ENCODE measurements at regions not wholly inside any gene's neighbourhood (a gene's known extent, or its start where the extent isn't known, plus 50 kb on each side); places are given as distances from the start of the nearest gene placed in this dataset.
"Not testable (repeated sequence)": the region's sequence is repeated elsewhere in the genome, so short reads cannot be mapped to it uniquely, and the experiment has no call there.

DNA sequence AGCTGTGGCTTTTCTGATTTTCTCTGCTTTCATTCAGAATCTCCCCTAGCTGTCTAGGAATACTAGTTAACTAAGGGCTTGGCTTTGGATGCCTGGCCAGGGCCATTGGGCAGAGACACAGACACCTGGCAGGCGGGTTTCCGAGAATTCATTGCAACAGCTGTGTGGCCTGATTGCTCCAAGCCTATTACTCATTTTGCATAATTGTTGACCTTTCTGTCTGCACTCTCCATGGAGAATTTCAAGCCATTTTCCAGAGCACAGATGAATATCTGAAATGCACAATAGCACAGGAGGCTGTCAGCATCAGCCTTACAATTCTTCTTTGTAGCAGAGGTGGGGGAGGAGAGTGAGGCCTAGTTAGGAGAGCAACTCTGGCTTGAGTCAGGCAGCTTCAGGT is 310.5 kb downstream of the DMAC1 start:
- in situ Hi-C loops (cut with HindIII; ENCODE audit: low sequenced_read_pairs) = no loop called here

DNA sequence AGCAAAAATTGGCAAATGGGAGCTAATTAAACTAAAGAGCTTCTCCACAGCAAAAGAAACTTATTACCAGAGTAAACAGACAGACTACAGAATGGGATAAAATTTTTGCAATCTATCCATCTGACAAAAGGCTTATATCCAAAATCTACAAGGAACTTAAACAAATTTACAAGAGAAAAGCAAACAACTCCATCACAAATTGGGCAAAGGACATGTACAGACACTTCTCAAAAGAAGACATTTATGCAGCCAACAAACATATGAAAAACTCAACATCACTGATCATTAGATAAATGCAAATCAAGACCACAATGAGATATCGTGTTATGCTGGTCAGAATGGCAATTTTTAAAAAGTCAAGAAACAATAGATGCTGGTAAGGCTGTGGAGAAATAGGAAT is 315.6 kb downstream of the DMAC1 start:
- in situ Hi-C loops (cut with HindIII; ENCODE audit: low sequenced_read_pairs) = not testable (repeated sequence)

DNA sequence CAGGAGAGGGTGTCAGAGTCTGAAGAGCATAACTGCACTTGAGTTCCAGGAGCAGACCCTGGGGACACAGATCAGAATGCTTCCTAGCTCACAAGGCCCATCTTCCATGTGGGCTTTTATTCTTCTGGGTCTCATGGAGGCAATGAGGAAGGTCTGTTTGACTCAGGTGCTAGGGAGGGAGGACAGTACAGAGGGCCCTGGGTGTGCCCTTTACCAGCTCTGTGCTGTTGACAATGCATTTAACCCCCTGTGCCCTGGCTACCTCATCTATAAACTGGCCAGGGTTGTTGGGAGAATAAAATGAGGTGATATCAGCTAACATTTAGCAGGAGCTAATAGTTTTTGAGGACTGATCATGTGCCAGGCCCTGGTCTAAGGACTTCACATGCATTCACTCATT is 318.0 kb downstream of the DMAC1 start:
- in situ Hi-C loops (cut with HindIII; ENCODE audit: low sequenced_read_pairs) = no loop called here

DNA sequence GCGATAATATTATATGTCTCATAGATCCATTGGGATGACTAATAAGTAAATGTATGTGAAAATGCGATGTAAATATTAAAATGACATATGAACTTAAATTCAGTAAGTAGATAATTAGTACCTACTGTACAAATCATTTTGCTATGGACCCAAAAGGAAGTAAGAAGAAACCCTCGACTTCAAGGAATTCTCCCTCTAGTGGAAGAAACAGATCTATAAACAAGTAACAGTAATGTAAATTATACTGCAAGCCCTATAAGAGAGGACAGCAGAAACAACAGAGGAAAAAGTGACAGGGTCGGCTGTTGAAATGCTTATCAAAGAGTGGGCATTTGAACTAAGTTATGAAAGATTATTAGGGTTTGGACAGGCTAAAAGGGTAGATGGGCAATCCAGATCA is 320.3 kb downstream of the DMAC1 start:
- in situ Hi-C loops (cut with HindIII; ENCODE audit: low sequenced_read_pairs) = no loop called here

DNA sequence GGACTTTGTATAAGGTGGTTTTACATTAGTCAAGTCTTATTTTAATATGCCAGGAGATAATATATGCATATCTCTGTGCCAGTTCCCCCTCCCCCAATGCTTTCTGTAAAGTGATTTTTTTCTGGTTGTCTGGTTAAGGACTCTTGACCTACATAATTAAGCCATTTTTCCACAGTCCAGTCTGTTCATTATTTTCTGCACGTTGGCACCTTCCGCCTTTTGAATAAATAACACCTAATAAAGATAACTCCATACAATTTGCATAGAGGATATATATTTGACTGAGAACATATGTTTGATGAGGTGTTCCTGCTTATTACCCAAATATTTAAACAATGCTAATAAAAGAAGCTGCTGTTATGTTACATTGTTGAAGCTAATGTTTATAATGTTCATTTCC is 320.9 kb downstream of the DMAC1 start:
- in situ Hi-C loops (cut with HindIII; ENCODE audit: low sequenced_read_pairs) = no loop called here

DNA sequence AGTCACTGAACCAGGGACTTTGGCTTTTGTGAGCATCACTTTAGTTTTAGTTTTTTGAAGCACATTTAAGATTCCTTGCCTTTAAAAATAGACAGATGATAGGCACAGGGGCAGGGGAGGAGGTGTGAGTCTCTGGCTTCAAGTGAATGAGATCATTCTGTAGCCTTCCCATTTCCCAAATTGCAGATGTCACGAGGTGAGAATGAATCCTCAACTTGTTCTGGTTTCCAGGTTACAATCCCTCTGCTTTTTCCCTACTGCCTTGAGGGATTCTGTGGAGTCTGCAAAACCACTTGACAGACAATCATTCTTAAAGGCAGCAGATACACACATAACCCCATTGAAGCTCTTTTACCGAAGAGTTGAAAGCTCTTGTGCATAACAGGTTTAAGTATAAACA is 332.4 kb downstream of the DMAC1 start:
- in situ Hi-C loops (cut with HindIII; ENCODE audit: low sequenced_read_pairs) = no loop called here

DNA sequence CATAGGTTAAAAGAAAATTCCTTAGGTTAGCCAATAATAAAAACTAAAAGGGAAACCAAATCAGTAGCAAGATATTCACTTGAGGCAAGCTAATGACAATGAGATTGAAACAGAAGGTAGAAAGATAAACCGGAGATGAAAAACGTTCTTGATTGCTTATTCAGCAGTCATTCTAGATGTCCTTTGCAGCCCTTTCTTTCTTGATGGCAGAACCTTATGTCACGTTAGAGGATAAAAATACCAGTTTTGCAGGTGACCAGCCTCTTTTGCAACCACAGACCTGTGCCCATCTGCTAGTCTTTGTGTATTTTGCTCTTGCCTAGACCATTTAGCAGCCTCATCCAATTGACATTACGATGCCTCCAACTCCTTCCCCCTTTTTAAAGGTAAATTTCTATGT is 337.8 kb downstream of the DMAC1 start:
- in situ Hi-C loops (cut with HindIII; ENCODE audit: low sequenced_read_pairs) = no loop called here

DNA sequence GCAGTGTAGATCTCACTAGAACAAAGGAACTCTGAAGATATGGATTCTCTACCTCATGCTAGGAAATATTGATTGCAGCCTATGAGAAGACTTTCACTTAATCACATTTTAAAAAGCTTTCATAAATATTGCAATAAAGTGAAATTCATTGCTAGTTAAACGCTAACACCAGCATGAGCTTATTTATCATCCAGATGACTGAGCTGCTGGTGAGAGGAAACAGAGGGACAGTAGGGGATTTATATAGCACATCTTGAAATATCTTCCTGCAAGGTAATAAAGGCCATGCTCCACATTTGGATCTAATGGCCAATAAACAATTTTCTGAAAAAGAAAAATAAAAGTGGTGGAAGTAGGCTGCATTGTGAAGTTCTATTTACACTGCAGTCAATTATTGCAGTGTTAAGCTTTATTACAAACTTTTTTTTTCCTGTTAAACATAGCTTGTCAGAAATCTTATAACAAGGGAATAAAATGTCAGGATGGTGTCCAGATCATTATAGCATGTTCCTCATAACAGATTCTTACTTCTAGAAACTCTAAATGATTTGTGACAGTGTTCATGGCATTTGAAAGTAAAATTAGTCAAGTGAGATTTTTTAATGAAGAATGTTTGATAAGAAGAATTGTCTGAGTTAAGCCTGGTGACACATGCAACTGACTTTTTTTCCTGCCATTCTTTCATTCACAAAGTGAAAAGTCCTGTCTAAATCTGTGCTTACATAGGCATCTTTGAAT is 342.6 kb downstream of the DMAC1 start:
- in situ Hi-C loops (cut with HindIII; ENCODE audit: low sequenced_read_pairs) = loop anchor here (5.0 kb wide), 1 partner anchor 65 kb away; no protein-coding TSS in a partner anchor

DNA sequence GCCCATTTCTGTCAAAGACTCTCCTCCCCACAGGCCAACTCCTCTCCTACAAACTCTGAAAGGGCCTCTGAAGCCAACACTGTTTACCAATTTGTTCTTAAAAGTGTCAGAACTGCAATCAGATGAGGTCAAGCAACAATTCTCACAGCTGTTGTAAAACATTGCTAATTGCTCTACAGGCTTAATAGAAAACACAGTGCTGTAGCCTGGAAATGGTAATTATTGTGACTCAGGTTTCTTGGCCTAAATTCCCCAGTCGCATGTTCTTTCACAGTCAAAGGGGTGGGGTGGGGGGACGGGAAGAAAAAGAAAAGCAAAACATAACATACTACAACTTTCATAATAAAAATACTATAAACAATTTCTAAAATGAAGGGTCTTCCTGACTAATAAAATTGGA is 343.2 kb downstream of the DMAC1 start:
- in situ Hi-C loops (cut with HindIII; ENCODE audit: low sequenced_read_pairs) = loop anchor here (5.0 kb wide), 1 partner anchor 66 kb away; no protein-coding TSS in a partner anchor

DNA sequence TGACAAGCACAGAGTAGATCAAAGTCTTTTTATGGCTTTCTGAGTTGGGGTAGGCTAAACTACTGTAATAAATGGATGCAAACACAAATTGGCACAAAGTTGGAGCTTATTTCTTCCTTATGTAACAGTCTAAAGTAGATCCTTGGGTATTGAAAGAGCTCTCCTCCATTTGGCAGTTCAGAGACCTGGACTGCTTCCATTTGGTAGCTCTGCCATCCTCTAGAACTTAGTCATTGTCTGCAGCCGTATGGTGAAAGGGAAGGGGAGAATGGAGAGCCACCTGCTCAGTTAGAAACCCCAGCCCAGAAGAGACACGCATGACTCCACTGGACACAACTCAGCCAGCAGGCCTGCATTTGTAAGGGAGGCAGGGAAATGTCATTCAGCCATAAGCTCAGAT is 345.0 kb downstream of the DMAC1 start:
- in situ Hi-C loops (cut with HindIII; ENCODE audit: low sequenced_read_pairs) = loop anchor here (5.0 kb wide), 1 partner anchor 68 kb away; no protein-coding TSS in a partner anchor

DNA sequence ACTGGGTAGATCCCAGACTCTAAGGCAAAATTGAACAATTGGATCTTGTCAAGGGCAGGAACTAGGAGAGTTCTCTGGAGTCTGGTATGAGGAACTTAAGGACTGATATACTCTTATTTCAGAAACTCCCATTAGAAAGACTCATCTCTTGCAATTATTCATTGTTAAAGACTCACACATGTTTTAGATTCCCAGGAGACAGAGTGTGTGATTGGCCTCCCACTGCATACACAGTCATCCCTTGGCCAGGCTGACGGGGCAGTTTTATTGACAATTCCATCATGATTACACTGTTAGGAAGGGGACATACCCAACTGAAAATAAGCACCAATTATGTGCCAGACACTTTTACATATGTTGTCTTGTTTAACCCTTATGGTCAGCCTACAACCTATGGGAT is 347.2 kb downstream of the DMAC1 start:
- in situ Hi-C loops (cut with HindIII; ENCODE audit: low sequenced_read_pairs) = no loop called here

DNA sequence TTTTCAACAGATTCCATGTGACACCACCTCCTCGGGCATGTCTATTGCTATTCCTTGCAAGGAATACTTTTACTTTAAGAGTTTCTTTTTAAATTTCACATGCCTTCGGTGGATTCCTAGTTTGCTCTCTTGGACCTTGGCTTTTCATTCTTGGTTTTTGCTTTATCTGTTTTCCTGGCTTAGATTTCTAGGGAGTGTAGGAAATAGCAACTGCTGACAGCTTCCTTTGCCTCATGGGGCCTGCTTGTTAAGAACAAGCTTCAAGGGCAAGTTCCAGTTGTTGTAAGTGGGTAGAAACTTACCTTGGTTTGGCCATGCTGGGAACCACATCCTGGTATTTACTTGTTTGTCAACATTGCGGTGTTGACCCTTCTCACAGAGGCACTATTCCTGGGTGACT is 348.5 kb downstream of the DMAC1 start:
- in situ Hi-C loops (cut with HindIII; ENCODE audit: low sequenced_read_pairs) = no loop called here

DNA sequence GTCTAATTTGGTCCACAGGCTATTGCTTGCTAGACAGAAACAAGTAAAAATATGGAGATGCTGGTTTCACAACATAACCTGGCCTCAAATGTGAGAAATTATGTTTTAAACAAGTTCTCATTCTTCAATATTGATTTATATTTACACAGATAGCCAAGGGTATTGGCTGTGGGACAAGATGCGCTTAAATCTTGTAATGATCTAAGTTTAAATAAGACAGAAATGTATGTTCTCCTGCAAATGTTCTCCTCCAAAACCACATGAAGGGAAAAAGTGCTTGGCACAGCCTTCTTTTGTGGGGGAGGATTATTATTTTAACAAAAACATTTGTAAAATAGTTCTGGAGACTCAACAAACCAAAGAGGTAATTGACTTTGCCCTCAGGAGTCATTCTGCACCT is 356.0 kb downstream of the DMAC1 start:
- in situ Hi-C loops (cut with HindIII; ENCODE audit: low sequenced_read_pairs) = no loop called here

DNA sequence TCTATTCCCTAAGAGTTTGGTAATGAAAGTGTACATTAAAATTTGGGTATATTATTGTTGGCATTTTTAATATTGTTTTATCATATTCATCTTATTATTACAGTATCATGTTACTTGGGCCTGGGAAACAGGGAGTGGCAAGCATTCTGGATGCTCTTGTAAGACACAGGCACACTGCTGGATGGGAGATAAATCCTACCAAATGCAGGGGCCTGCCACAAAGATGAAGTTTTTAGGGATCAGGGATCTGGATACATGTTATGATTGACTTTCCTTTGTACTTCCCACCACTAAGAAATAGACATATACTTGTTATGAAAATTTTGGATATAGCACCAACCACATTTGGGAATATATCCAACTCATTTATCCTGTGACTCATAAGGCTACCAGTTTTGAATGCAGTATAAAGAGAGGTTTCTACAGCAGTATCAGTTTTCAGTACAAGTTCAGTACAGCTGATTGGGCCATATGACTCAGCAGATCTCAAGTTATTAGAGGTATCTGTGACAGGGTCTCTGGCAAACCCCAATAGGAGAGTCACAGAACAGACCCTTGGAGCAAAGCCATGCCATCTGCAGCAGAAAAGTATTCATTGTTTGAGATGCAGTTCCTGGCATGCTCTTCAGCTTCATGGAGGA is 360.1 kb downstream of the DMAC1 start:
- in situ Hi-C loops (cut with HindIII; ENCODE audit: low sequenced_read_pairs) = no loop called here

DNA sequence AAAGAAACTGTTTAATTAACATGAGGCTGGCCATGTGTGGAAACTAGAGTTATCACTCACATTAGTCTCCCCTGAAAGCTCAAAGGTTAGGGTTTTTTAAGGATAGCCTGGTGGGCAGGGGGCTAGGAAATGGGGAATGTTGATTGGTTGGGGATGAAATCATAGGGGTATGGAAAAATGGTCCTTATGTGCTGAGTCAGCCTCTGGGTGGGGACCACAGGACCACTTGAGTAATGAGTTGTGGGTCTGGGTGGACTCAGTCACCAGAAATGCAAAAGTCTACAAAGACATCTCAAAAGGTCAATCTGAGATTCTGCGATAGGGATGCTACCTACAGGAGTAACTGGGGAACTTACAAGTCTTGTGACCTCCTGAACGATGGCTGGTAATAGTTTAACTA is 362.8 kb downstream of the DMAC1 start:
- in situ Hi-C loops (cut with HindIII; ENCODE audit: low sequenced_read_pairs) = no loop called here

DNA sequence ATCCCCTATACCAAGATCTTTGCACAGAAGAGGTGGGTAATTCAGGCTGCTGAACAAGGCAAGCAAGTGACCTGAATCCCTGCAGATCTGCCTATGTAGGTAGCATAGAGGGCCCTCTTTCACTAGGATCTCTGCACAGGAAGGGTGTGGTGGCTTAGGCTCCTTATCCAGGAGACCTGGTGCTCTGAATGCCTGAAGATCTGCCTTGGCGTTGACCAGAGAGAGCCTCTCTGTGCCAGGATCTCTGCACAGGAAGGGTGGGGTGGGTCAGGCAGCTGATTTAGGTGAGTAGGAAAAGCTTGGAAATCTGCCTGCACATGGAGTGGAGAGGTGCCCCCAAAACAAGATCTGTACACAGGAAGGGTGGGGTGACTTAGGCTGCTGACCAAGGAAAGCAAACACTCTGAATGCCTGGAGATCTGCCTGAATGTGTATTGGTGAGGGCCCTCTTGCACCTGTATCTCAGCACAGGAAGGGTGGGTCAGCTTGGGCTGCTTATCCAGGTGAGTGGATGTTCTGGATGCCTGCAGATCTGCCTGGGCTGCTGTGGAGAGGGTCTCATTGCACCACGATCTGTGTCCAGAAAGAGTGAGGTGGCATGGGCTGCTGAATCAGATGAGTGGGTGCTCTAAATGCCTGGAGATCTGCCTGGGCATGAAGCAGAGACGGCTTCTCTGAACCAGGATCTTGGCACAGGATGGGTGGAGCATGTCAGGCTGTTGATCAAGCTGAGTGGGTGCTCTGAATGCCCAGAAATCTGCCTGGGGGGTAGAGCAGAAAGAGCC is 365.9 kb downstream of the DMAC1 start:
- in situ Hi-C loops (cut with HindIII; ENCODE audit: low sequenced_read_pairs) = no loop called here

DNA sequence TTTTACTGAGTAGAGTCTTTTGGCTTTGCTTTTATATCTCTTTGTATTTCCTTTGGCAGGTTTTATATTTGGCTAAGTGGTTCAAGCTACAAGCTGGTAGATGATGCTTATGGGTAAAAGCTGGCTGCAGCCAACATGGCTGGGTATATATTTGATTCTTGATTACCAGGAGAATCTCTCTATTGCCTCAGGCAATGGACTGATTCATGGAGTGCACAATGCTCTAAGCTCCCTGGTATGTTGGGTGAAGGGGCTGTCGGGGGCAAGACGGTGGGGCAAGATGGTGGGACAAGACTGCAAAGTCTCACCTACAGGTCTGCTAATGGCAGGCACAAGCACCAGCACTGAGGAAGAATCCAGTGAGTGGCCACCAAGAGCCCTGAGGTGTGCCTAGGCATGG is 366.6 kb downstream of the DMAC1 start:
- in situ Hi-C loops (cut with HindIII; ENCODE audit: low sequenced_read_pairs) = no loop called here

DNA sequence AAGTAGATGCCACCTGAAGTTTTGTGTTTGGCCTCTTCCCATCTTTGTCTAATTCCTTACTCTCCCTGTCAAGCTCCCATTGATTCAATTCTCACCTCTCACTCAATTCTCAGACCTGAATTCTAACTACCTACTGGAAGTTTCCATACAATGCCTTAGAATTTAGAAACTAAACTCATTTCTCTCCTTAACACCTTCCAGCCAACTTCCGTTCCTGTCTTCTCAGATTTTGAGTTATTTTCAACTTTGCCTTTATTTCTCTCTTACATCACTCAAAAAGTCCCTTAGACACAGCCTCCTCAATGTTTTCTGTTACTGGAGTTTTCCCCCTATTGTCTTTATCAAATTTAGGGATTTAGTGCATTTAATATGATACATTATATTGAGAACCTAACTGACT is 382.2 kb downstream of the DMAC1 start:
- in situ Hi-C loops (cut with HindIII; ENCODE audit: low sequenced_read_pairs) = not testable (repeated sequence)

DNA sequence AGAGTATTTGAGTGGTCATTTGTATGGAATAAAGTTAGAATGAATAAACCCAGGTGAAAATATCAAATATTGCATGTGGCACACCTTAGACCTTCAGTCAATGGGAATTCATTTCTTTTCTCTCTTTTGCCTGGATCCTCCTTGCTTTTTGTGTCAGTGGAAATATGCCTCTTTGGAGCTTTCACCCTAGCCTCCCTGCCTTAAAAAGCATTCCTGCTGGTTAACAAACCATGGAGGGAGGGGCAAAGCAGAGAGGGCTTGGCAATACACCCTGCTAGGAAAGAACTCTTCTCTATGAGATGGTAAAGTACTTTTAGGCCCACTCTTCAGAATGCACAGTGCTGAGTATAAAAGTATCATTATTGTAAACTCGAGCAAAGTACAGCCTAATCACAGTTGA is 383.7 kb downstream of the DMAC1 start:
- in situ Hi-C loops (cut with HindIII; ENCODE audit: low sequenced_read_pairs) = no loop called here

DNA sequence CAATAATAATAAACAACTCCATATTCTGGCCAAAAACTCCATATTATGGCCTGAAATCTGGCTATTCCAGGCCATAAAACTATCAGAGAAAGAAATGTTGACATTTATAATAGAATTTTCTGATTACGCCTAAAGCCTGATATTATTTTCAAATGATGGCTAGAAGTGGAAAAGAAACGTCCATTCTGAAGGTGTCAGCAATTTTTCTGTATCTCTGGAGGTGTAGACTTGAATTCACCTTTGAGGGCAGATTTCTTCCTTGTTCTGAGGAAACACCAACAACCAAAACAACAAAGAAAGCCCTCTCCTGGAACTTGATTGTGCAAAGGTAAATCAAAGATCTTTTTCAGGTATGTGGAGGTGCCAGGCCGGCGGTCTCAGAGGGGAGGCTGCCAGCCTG is 390.7 kb downstream of the DMAC1 start:
- in situ Hi-C loops (cut with HindIII; ENCODE audit: low sequenced_read_pairs) = no loop called here

DNA sequence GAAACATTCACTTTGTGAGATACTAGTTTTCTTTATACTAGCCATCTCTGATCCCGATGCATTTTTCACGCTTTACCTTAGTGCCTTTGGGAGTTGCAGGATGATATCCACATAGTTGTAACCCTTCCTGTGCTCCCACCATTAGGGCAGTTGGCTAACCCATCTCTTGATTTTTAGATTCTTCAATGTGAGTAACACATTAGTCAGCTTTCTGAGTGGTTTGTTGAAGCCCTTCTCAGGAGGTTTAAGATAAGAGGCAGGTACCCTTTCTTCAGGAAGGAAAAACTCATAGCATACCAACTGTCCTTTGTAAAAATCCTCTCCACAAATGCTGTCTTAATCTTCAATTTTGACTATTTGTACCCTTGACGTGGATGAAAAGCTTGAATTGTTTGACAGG is 392.3 kb downstream of the DMAC1 start:
- in situ Hi-C loops (cut with HindIII; ENCODE audit: low sequenced_read_pairs) = no loop called here

Measured in endothelial cell of hepatic sinusoid (primary cell).